ENCODE measurements at regions not wholly inside any gene's neighbourhood (a gene's known extent, or its start where the extent isn't known, plus 50 kb on each side); places are given as distances from the start of the nearest gene placed in this dataset.
"Not testable (repeated sequence)": the region's sequence is repeated elsewhere in the genome, so short reads cannot be mapped to it uniquely, and the experiment has no call there.

DNA sequence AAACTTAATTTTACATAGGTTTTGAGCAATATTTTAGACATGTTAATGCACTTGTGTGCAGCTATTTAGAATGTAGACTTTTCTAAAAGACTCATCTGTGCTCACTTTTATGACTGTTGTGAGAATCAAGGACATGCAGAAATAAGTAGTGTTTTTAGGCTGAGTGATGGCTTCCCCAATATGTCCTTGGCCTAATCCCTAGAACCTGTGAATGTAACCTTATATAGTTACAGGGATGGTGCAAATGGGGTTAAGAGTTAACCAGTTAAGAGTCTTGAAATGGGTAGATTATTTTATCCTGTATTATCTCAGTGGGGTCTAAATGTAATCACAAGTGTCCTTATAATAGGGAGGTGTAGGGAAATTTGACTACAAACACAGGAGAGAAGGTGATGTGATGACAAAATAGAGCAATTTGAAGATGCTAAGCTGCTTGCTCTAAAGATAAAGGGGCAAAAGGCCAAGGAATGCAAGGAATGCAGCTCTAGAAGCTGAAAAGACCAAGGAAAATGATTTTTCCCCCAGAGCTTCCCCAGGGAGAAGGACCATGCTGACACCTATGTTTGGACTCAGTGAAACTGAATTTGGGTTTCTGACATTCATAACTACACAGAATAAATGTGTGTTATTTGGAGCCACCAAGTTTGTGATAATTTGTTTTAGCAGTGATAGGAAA is 298.0 kb upstream of the PAPPA start:
- ChIA-PET POLR2A (ENCODE audit: low non-redundant PET) (no interaction called here), CTCF (interaction anchor here (0.6 kb wide), 3 partner anchors 161 to 297 kb away, joined by 3 to 4 read pairs (median 3); no protein-coding TSS in a partner anchor)
- no peak for DNase-seq (ENCODE audit: low spot score)
- TF ChIP-seq, protein P1, sequence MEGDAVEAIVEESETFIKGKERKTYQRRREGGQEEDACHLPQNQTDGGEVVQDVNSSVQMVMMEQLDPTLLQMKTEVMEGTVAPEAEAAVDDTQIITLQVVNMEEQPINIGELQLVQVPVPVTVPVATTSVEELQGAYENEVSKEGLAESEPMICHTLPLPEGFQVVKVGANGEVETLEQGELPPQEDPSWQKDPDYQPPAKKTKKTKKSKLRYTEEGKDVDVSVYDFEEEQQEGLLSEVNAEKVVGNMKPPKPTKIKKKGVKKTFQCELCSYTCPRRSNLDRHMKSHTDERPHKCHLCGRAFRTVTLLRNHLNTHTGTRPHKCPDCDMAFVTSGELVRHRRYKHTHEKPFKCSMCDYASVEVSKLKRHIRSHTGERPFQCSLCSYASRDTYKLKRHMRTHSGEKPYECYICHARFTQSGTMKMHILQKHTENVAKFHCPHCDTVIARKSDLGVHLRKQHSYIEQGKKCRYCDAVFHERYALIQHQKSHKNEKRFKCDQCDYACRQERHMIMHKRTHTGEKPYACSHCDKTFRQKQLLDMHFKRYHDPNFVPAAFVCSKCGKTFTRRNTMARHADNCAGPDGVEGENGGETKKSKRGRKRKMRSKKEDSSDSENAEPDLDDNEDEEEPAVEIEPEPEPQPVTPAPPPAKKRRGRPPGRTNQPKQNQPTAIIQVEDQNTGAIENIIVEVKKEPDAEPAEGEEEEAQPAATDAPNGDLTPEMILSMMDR (conservative IDR thresholded peaks at IDR 0.05; ENCODE audit: low read depth): no peak
- no peak overlapping the region for H3K27ac ChIP-seq

DNA sequence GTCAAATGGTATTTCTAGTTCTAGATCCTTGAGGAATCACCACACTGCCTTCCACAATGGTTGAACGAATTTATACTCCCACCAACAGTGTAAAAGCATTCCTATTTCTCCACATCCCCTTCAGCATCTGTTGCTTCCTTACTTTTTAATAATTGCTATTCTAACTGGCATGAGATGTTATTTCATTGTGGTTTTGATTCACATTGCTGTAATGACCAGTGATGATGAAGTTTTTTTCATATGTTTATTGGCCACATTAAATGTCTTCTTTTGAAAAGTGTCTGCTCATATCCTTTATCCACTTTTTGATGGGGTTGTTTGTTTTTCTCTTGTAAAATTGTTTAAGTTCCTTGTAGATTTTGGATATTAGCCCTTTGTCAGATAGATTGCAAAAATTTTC is 295.2 kb upstream of the PAPPA start:
- DNase-seq (ENCODE audit: low spot score); H3K27ac ChIP-seq; POLR2A ChIA-PET (ENCODE audit: low non-redundant PET); CTCF ChIA-PET: not testable (repeated sequence)

DNA sequence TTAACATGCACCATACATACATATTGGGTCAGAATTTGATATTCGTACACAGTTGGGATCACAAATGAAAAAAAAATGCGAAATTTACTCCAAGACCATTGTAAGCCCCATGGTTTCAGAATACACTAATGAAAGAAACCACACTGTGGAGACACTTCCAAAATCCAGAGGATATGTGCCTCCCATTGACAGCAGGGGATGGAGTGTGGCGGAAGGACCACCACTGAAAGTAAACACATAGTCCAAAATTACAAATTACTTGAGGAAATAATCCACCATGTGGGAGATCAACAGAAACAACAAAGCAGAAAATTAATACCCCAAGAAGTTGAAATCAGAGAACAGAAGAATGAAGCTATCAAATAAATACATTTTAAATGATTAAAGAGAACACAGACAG is 291.6 kb upstream of the PAPPA start:
- DNase-seq (ENCODE audit: low spot score): no peak
- ChIA-PET POLR2A (ENCODE audit: low non-redundant PET) (no interaction called here), CTCF (no interaction called here)
- no peak overlapping the region for H3K27ac ChIP-seq
- TF ChIP-seq, protein P1 (conservative IDR thresholded peaks at IDR 0.05; ENCODE audit: low read depth): no peak

DNA sequence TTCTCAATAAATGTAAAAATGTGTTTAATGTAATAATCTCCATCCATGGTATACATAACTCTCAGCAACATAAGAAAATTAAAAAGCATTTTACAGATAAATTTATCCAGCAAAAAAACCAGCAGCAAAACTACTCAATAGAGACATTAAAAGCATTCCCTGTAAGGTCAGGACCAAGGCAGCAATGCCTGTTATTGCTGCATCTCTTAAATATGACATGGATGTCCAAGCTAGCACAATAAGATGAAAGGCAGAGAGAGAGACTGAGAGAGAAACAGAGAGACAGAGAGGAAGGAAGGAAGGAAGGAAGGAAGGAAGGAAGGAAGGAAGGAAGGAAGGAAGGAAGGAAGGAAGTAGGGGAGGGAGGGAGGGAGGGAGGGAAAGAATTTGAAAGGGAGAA is 289.0 kb upstream of the PAPPA start:
- POLR2A ChIA-PET (ENCODE audit: low non-redundant PET): no interaction called here
- no peak overlapping the region for H3K27ac ChIP-seq
- CTCF ChIA-PET: no interaction called here
- TF ChIP-seq, protein P1 (conservative IDR thresholded peaks at IDR 0.05; ENCODE audit: low read depth): no peak
- DNase-seq (ENCODE audit: low spot score): no peak

DNA sequence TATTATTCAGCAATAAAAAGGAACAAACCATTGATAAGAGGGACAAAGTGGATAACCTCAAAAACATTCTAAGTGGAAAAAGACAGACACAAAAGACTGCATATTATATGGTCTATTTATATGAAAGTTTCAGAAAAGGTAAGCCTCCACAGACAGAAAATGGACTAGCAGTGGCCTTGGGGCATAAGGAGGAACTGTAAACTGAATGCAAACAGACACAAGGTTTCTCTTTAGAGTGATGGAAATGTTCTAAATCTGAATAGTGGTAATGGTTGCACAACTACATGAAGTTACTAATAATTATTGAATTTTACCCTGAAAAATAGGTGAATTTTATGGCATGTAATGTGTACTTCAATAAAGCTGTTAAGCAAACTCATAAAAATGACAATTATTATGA is 286.3 kb upstream of the PAPPA start:
- no peak for DNase-seq (ENCODE audit: low spot score)
- POLR2A ChIA-PET (ENCODE audit: low non-redundant PET): no interaction called here
- TF ChIP-seq, protein P1 (conservative IDR thresholded peaks at IDR 0.05; ENCODE audit: low read depth): no peak
- CTCF ChIA-PET: interaction anchor here (0.6 to 0.7 kb wide), 3 partner anchors 19 to 805 kb away, joined by 3 to 6 read pairs (median 3); no protein-coding TSS in a partner anchor
- no peak overlapping the region for H3K27ac ChIP-seq

DNA sequence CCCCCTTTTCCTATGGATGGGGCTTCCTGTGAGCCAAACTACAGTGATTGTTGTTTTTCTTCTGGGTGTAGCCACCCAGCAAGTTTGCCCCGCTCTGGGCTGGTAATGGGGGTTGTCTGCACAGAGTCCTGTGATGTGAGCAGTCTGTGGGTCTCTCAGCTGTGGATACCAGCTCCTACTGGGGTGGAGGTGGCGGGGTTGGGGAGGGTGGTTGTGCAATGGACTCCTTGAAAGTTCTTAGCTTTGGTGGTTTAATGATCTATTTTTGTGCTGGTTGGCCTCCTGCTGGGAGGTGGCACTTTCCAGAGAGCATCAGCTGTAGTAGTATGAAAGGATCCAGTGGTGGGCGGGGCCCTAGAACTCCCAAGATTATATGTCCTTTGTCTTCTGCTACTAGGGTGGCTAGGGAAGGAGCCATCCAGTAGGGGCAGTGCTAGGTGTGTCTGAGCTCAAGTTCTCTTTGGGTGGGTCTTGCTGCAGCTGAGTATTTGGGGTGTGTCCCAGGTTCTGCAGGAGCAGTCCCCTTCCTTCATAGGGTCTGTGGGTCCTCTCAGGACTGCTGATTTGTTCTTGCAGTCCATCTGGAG is 275.6 kb upstream of the PAPPA start:
- H3K27ac ChIP-seq: no peak overlapping the region
- ChIA-PET CTCF (interaction anchor here (0.7 to 1.5 kb wide), 3 partner anchors 284 to 299 kb away, joined by 4 to 6 read pairs (median 5); no protein-coding TSS in a partner anchor), POLR2A (ENCODE audit: low non-redundant PET) (no interaction called here)
- no peak for DNase-seq (ENCODE audit: low spot score)
- TF ChIP-seq, protein P1 (conservative IDR thresholded peaks at IDR 0.05; ENCODE audit: low read depth): no peak

DNA sequence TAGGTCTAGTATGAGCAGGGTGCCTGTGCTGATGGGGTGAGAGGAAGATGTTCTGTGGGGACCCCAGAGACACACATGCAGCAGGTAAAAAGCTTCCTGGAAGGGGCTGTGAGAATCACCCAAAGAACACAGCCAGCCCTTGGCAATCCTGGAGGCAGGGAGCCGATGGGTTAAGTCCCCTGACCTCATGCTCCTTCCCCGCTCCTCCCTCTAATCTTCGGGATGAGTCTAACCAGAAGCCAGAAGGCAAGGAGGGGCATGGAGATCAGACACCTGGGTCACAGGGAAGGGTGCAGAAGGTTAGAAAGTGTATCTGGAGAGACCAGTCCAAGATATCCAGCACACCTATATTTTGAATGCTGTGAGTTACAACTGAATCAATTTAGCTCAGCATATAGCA is 274.1 kb upstream of the PAPPA start:
- TF ChIP-seq, protein P1 (conservative IDR thresholded peaks at IDR 0.05; ENCODE audit: low read depth): no peak
- ChIA-PET POLR2A (ENCODE audit: low non-redundant PET) (no interaction called here), CTCF (interaction anchor here (1.5 kb wide), 1 partner anchor 286 kb away, joined by 4 read pairs; no protein-coding TSS in a partner anchor)
- DNase-seq (ENCODE audit: low spot score): no peak
- H3K27ac ChIP-seq: no peak overlapping the region

All from RWPE1 (cell line).